ENCODE measurements at regions not wholly inside any gene's neighbourhood (a gene's known extent, or its start where the extent isn't known, plus 50 kb on each side); places are given as distances from the start of the nearest gene placed in this dataset.
"Not testable (repeated sequence)": the region's sequence is repeated elsewhere in the genome, so short reads cannot be mapped to it uniquely, and the experiment has no call there.

GRCh38 chr21:18129526-18129925 is 115.1 kb upstream of the CHODL start:
- H3K27ac ChIP-seq, result no peak overlapping the region
- TF ChIP-seq ZFX (IDR thresholded peaks at IDR 0.05; ENCODE audit: borderline replicate concordance), result no peak
- TF ChIP-seq CTCF (IDR thresholded peaks at IDR 0.05), result no peak

GRCh38 chr21:18118566-18118965 is 126.1 kb upstream of the CHODL start:
- no peak for TF ChIP-seq CTCF (IDR thresholded peaks at IDR 0.05)
- TF ChIP-seq ZFX (IDR thresholded peaks at IDR 0.05; ENCODE audit: borderline replicate concordance), result no peak
- no peak overlapping the region for H3K27ac ChIP-seq

- TF ChIP-seq CTCF (IDR thresholded peaks at IDR 0.05) (no peak), ZFX (IDR thresholded peaks at IDR 0.05; ENCODE audit: borderline replicate concordance) (no peak)
Measured at GRCh38 chr21:18117176-18117575, 127.5 kb upstream of the CHODL start.

GRCh38 chr21:18114810-18115209 is 129.8 kb upstream of the CHODL start:
- TF ChIP-seq CTCF (IDR thresholded peaks at IDR 0.05) (no peak), ZFX (IDR thresholded peaks at IDR 0.05; ENCODE audit: borderline replicate concordance) (no peak)
- H3K27ac ChIP-seq, result no peak overlapping the region

More at GRCh38 chr21:18117176-18117575, 127.5 kb upstream of the CHODL start:
- no peak overlapping the region for H3K27ac ChIP-seq

GRCh38 chr21:18104802-18105201 is 139.8 kb upstream of the CHODL start:
- TF ChIP-seq CTCF (IDR thresholded peaks at IDR 0.05) (no peak), ZFX (IDR thresholded peaks at IDR 0.05; ENCODE audit: borderline replicate concordance) (no peak)
- no peak overlapping the region for H3K27ac ChIP-seq

- not testable (repeated sequence) for H3K27ac ChIP-seq
Measured at GRCh38 chr21:18096413-18096812, 148.2 kb upstream of the CHODL start.

- no peak for TF ChIP-seq CTCF (IDR thresholded peaks at IDR 0.05)
- TF ChIP-seq ZFX (IDR thresholded peaks at IDR 0.05; ENCODE audit: borderline replicate concordance), result no peak
- H3K27ac ChIP-seq, result peak overlapping the region; percentile 52
Measured at GRCh38 chr21:18089786-18090185, 154.8 kb upstream of the CHODL start.

- peak overlapping the region; percentile 56 for H3K27ac ChIP-seq
- TF ChIP-seq CTCF (IDR thresholded peaks at IDR 0.05) (no peak), ZFX (IDR thresholded peaks at IDR 0.05; ENCODE audit: borderline replicate concordance) (no peak)
Measured at GRCh38 chr21:18070392-18070791, 174.2 kb upstream of the CHODL start.
